Activated T-helper 1 cell treated with anti-CD3 and anti-CD28 coated beads, Interleukin-2, amount 50 U/mL, for 16 hours (primary cell): ENCODE measurements at regions not wholly inside any gene's neighbourhood (a gene's known extent, or its start where the extent isn't known, plus 50 kb on each side); places are given as distances from the start of the nearest gene placed in this dataset.

ENCODE experiments used
- DNase-seq, 2 donors: peaks; one replicate each; pipeline ENCODE4 v3.0.0-alpha.2; 2020; ENCODE audit warnings: low read depth in 1 of 2, low spot score in 1 of 2

DNA sequence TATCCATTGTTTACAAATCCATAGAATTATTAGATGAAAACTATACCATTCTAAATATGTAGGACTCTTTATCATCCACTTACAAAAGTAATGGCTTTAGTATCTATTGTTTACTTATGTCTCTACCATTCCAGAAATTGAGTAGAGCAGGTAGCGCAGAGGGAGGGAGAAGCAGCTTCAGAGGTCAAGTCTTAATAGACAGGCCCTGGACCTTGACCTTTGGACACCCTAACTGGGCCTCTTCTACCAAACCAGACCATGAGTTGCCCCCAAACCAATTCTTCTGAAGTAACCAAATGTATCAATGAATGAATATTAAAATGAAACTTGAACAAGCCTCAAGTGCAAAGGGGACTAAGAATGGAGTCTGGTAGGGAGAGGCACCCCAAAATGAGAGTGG lies 124.9 kb upstream of the ANKRD55 start:
- DNase-seq = no peak

DNA sequence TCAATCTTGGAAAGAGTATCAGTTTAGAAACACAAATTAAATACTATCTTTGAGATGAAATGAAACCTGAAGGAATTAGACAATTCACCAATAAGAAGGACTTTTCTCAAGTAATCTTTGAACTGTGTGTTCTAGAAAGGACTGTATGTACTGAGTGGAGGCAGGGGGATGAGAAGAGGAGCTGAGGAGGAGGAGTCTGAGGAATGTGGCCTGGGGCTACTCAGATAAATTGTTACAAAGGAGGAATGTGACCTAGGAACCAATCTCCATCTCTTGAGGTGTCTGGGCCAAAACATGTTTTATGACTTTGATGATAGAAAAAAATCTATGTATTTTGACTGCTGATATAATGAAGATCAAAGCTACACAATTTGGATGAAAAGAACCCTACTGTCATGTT lies 124.3 kb upstream of the ANKRD55 start:
- no peak for DNase-seq

DNA sequence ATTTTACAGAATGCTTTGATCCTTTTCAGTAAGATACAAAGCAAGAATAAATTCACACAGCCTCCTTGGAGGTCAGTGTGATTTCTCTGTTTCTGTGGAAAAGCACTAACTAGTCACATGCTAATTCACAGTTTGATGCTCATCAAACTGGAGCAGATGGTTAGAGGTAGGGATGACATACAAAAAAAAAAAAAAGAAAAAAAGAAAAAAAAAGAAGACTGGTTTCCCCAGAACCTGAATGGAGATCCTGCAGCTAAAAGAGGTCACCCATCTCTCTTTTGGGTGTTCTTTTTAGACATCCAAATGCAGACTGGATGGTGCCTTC lies 123.7 kb upstream of the ANKRD55 start:
- DNase-seq = no peak

DNA sequence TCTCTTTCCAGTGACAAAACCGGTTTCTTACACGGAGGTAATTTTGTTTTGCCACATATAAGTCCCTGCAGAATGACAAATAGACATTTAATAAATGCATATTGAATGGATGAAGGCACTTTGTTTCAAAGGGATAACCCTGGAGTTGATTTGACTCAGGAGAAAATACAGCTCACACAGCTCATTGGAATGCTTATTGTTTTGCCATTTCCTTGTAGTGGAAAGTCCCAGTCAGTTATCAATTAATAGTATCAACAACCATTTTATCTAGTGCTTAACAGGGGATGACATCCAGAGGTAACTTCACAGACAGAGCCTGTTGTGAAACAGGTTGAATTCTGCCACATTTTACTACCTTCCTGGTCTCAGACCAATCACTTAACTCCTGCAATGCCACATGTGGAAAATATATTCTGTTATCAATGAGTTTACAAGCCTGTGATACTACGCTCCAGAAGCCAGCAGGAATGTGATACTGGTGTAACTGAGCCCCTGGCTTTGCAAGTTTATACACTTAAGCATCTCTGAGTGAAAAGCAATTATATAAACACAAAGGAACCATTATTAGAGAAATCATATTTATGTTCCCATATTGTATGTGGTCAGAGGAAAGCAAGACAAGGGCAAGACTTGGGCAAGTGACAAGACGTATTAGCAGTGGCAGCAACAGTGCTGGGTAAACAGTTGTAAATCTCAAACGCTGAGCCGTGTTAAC lies 123.1 kb upstream of the ANKRD55 start:
- no peak for DNase-seq

DNA sequence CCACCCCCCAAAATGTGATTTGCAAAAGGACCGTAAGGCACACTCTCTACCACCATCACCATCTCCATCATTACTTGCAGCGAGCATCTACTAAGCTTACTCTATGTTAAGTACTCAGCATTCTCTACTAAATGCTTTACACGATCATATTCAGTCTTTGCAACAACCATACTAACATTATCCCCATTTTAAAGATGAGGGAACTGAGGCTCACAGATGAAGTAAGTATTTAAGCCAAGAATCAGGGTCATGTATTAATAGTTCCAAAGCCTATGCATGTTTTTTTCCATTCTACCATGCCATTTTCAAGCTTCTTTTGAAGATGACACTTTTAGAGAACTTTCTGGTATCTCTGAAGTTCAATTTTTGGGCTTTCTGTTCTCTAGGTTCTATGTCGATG lies 121.7 kb upstream of the ANKRD55 start:
- DNase-seq = no peak

DNA sequence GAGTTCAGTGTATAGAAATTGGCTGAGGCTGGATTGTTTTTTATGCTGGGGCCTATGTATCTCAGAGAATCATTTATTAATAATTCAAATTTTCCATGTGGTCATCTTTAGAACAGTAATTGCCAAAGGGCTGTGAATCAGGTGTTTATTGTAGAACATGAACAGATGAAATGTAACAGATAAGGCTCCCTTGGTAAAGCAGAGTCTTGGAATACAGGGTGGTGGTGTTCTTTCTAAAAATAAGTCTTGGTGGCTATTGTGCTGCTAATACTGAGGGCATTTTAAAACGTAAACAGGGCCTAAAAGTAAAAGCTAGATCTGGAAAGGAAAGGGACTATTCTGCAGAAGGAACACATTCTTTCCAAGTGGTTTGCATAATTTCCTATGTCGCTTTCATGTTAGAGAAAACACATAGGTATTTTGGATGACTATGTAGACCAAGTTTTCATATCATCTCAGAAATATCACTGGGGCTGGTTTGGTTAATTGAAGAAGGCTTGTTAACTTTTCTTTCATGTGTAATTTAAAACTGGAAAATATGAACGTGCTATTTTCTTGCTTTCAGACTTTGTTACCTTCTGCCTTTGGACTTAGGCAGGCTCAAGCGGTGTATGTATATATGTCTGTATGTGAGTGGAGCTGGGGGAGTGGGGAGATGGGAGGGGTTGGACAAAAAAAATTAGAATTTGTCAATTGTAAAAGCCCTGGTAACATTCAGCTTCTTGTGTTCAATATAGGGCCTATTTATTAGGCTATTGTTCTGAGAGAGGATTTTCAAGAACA lies 119.9 kb upstream of the ANKRD55 start:
- no peak for DNase-seq

DNA sequence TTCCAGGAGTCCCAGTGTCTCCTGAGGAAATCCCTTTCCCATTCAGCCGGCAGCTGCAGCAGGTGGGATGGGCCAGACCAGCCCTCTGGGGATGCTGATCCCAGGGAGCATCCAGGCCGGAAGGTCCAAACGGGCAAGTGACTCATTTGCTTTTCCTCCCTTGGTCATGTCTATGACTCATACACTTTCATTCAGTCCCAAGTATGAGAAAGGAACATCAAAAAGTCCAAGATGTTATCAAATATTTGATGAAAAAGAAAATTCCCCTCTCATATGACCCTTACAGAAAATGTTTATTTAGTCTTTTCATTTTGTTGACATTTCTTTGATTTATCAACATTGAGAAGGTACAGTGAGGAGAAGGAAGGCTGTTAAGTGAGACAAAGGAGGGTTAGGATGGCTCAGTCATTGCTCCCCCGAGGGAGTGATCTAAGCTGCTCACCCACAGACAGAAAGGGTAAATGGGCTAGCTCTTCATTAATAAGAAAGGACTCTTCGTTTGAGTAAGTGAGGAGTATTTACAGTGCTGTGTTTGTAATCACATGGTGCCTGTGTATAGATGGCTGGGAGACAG lies 117.6 kb upstream of the ANKRD55 start:
- DNase-seq = no peak

DNA sequence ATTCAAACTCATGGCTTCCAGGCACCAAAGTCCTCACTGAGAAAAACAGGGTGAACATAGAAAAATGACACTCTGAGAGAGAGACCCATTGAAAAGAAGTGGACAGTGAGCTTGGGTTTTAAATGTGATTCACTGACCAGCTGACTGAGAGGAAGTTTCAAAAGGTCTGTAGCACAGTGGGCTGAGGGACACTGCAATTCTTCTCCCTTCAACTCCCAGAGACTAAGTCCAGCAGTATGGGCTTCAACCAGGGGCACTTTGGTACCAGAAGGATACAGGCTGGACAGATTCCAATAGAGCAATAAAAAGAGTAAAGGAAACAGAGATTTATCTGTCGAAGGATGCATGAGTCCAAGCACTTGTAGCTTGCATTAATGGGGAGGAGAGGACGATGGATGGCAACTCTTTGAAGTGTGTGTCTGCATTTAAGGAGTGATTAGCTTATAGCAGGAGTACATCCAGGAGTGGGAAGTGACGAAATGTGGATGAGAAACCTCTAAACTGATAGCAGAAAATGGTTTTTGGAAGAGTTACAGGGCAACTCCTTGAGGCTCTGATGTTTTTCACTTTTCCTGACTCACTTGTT lies 117.0 kb upstream of the ANKRD55 start:
- DNase-seq = no peak

DNA sequence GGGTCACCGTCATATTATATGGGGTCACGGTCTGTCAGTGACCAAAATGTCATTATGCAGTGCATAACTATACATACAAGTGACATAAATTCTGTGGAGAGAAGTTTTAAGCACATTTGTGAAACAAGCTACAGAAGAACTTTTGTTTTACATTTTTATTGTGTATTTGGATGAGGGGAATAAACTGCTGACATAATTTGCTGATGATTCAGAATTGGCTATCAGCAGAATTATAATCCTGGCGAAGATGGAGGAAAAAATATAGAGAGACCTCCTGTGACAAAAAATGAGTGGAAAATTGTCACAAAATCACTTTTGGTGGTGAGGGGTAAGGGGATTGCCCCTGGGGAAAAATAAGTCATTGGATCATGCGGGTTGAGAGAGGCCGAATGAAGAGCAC lies 116.3 kb upstream of the ANKRD55 start:
- no peak for DNase-seq

DNA sequence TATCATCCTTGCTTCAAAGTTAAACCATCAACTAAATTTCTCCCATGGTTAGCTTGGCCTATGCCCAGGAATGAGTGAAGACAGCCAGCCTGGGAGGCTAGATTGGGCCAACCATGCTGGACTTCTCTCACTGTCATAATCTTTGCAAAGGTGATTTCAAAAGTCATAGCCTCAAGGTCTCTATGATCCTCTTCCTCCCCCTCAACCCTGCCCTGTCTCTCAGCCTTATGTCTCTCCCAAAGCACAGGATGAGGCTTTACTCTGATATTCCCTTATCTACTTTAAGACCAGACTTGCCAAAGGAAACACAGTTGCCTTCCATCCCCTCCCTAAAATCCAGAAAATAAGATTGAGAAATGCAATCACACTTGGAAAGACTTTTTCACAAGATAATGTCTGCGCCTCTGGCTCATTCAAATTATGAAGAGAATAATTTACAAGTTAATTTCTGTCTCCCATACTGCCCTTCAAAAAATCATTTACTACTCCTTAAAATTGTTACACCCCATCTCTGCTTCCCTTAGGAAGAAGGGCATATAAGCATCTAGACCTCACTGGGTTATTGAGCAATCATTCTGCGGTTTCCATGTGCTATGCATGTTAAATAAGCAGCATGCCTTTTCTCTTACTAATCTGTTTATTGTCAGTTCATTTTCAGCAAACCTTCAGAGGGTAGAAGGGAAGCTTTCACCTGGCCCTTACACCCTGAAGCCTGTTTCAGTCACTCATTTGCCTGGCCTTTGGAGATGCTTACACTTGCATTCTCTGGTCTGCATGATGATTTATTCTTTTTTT lies 113.8 kb upstream of the ANKRD55 start:
- DNase-seq = no peak

DNA sequence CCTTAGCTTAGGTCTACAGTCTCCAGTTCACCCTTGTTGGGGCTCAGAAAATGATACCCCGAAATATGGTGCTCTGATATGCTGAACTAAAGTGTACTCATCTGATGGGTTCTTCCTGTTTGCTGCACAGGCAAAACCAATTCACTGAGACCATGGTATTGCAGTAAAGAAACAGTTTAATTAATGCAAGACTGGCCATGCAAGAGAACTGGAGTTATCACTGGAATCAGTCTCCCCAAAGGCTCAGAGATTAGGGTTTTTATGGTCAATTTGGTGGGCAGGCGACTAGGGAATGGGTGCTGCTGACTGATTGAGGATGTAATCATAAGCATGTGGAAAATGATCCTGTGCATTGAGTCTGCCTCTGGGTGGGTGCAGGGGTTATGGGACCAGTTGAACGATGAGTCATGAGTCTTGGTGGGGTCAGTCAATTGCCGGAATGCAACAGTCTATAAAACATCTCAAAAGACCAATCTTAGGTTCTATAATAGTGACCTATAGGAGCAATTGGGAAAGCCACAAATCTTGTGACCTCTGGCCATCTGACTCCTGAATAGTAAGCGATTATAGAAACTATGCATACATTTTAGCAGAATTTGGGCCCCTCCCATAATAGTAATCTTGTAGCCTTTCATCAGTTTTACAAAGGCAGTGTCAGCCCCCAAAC lies 113.0 kb upstream of the ANKRD55 start:
- no peak for DNase-seq

DNA sequence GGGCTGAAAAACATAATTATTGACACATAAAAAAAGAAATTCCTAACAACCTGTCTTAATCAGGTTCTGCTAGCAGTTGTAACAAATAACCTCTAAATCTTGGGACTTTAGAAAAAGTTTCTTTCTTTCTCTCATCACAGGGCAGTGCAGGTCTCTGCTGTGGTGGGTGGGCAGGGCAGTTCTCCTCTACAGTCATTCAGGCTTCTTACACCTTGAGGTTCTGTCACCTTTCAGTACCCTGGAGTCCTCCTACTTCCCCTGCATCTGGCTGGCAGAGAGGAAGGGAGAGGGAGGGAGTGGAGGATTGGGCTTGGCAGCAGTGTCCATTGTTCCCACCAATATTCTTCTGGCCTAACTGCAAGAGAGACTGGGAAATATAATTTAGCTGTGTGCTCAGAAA lies 112.2 kb upstream of the ANKRD55 start:
- no peak for DNase-seq

DNA sequence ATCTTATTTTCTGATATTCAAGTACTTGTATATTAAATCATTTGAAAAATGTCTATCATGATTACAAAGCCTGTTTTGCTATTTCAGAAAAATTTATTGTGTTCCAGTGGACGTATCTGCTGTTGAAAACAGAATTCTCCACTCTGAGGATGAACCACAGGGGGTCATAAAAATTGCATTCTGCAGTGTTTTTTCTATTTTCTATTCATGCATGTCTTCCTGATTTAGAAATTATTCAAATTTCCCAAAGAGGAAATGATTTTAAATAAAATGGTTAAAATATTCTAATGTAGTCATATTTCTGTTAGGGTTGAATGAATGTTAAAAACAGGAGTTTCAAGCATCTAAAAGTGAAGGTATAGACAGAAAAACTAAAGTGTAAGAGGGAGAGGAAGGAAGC lies 111.5 kb upstream of the ANKRD55 start:
- DNase-seq = no peak

DNA sequence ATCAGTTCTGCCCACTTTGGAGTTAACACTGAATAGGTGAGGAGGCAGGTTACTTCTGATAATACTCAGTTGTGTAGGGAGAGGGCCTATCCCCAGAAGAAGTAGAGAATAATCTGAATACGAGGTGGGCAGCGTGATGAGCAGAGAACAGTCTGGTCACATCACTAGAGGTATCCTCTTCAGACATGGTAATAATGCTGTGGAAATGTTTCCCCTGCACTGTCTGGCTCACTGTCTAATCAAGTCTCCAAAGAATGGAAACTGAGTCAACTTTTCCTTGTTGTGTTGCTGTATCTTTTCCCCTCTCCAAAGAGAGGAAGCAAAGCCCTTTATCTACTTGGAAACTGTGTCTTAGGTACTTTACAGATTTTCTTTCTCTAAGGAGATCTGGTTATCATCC lies 110.9 kb upstream of the ANKRD55 start:
- no peak for DNase-seq

DNA sequence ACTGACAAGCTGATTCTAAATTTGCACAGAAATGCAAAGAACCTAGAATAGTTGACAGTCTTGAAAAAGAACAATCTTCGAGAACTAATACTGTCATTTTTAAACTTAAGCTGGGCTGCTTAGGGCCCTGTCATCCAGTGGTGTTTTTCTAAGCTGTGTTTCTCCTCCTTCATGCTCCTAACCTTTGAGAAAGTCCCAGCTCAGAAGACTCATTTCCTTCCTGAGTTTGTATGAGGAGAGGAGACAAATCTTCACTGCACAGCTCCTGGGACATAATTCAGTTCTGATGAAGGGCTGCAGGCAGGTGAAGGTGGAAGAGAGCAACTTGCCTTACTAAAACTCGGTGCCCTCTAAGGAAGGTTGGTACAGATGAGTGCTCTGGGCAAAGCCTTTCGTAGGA lies 109.5 kb upstream of the ANKRD55 start:
- DNase-seq = no peak

DNA sequence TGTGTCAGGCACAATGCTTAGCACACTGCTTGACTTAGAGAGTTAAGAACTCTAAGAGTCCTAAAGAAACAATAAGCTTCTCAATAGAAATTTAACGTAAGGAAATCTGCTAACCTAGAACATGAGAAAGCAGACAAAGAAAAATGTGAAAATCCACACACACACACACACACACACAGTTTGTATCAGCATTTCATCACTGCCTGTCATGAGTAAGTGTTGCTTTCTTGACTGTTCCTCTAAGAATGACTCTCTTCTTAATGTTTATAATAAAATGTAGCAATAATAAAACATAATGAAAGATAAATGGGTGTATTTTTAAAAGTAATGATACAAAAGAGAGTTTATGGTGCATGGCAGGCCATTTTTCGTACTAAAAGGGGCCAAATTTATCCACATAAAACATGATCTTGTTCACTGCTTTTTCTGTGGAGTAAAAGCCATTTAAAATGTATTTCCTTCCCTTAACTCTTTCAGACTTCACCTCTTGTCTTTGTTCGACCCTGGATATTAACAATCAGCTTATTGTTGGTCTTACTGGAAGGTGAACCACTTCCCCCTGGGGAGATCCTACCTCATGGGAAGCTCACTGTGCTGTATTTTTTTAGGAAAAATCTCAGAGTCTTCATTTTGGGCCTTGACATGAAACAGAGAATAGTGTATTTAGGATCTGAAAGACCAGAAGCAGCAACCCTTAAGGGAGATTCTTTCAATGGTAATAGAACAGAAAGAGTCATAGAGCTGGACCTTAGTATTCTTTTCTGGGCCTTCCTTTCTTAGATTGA lies 107.3 kb upstream of the ANKRD55 start:
- no peak for DNase-seq

DNA sequence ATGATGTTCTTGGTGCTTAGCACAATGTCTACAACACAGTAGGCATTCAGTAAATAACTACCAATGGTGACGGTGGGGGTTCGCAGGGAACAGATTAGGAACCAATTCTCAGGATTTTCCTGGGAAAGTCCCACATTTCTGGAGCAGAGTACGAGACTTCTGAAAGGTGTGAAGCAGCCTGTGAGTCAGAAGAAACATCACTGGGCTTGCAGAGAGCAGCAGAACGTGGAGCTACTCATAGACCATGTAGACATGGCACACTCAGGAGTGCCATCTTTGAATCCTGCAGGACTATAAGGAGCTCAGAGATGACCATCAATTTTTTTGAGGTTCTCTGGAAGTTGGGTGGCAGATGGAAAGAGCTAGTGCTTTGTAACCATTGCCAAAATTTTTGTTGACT lies 106.6 kb upstream of the ANKRD55 start:
- DNase-seq = no peak

DNA sequence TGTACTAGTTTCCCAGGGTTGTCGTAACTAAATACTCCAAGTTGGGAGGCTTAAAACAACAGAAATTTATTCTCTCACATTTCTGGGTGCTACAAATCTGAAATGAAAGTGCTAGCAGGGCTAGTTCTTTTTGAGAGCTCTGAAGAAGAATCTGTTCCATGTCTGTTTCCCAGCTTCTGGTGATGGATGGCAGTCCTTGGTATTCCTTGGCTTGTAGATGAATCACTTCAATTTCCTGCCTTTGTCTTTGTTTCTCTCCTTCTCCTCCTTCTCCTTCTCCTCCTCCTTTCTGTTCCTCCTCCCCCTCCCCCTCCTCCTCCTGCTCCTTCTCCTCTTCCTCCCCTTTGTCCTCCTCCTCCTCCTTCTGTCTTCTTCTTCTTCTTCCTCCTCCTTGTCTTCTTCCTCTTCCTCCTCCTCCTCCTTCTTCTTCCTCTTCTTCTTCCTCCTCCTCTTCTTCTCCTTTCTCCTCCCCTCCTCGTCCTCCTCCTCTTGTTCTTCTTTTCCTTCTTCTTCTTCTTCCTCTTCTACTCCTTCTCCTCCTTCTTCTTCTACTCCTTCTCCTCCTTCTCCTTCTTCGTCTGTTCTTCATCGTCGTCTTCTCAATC lies 104.7 kb upstream of the ANKRD55 start:
- no peak for DNase-seq

DNA sequence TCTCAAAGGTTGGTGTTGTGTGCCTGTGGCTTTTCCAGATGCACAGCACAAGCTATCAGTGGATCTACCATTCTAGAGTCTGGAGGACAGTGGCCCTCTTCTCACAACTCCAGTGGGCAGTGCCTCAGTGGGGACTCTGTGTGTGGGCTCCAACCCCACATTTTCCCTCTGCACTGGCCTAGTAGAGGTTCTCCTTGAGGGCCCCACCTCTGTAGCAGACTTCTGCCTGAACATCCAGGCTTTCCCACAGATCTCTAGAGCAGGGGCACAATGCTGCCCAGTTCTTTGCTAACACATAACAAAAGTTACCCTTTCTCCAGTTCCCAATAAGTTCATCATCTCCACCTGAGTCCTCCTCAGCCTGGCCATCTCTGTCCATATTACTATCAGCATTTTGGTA lies 102.1 kb upstream of the ANKRD55 start:
- no peak for DNase-seq

DNA sequence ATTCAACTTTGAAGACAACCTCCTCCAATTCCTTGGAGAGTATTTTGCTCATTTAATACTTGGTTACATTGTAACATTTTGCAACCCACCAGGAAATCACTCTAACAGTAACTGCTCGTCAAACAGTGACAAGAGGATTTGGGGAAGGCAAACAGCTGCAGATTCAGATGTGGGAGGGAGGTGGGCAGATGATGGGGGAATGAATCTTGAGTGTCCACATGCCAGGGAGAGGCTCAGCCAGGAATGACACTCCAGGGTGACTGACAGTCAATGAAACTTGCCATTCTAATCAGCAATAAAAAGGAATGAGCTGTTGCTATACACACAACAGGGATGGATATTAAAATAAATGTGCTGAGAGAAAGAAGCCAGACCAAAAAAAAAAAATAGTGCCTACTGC lies 97.7 kb upstream of the ANKRD55 start:
- no peak for DNase-seq
